HCT116 (cell line): ENCODE measurements at regions not wholly inside any gene's neighbourhood (a gene's known extent, or its start where the extent isn't known, plus 50 kb on each side); places are given as distances from the start of the nearest gene placed in this dataset.

Source experiments
- ATAC-seq: fragments of 200-7000 bp; cut with Tn5 transposase; 2 replicates; pipeline ENCODE4 v1.9.1; 2020; ENCODE audit warnings: mild to moderate bottlenecking, moderate library complexity
- BruUV-seq: library from RNA; stranded (reverse); fragments of 400-500 nt; replicated peaks from 2 replicates; lab custom pipeline; 2021; lab: Mats Ljungman, UMichigan
- CTCF ChIA-PET: fragments of 300-600 bp; sonication (Branson Sonifier 250); formaldehyde crosslinking; loops from one replicate; lab custom pipeline; 2021; ENCODE audit warnings: antibody characterized with exemption; lab: Charles Lee
- POLR2A ChIA-PET: fragments of 300-600, 350-600 bp; sonication (Branson Sonifier 250); formaldehyde crosslinking; loops from one replicate; lab custom pipeline; 2021; ENCODE audit warnings: antibody characterized with exemption; lab: Charles Lee
- RAD21 ChIA-PET, 2 experiments: fragments of 300-600 bp; sonication (Branson Sonifier 250); formaldehyde crosslinking; loops; one replicate each; lab custom pipeline; 2023; ENCODE audit warnings: low total read pairs in 2 of 2; ENCODE audit not compliant: uncharacterized antibody in 2 of 2, unreplicated experiment in 2 of 2, low non-redundant PET in 1 of 2; lab: Charles Lee
- DNase-seq: peaks from one replicate; pipeline ENCODE4 v3.0.0-alpha.2; 2010; ENCODE audit warnings: low read depth, low spot score
- H2AFZ ChIP-seq: fragments of 200-600 bp; shearing (Covaris generic), sonication (generic); 2 replicates; pipeline ENCODE4 v1.6.1; 2017; ENCODE audit warnings: low read depth, mixed run types, mixed read lengths, antibody characterized with exemption, low read length; ENCODE audit not compliant: poor library complexity, severe bottlenecking
- H3K27ac ChIP-seq: 2 replicates; pipeline ENCODE4 v1.5.1; 2012; ENCODE audit warnings: low read depth, low read length
- H3K27me3 ChIP-seq: fragments of 200-600 bp; sonication (generic); 2 replicates; pipeline ENCODE4 v1.6.1; 2016; ENCODE audit warnings: mixed run types, low read length, mixed read lengths; ENCODE audit not compliant: insufficient read depth
- H3K36me3 ChIP-seq, 2 experiments: fragments of 200-500 bp in 1 of 2; fragments of 200-600 bp in 1 of 2; sonication (Bioruptor generic) in 1 of 2; sonication (generic) in 1 of 2; 2 replicates each; pipeline versions ENCODE4 v1.5.1 to v1.6.1; 2014 to 2016; ENCODE audit warnings: low read length in 2 of 2, inconsistent platforms in 1 of 2, mixed read lengths in 1 of 2, mixed run types in 1 of 2; ENCODE audit not compliant: insufficient read depth in 2 of 2, control insufficient read depth in 1 of 2
- H3K4me1 ChIP-seq, 2 experiments: fragments of 200-600 bp in 1 of 2; sonication (generic) in 1 of 2; 2 replicates each; pipeline versions ENCODE4 v1.5.1 to v1.6.1; 2012 to 2017; ENCODE audit warnings: low read length in 2 of 2, inconsistent platforms in 1 of 2, mild to moderate bottlenecking in 1 of 2, mixed read lengths in 1 of 2, mixed run types in 1 of 2, moderate library complexity in 1 of 2; ENCODE audit not compliant: insufficient read depth in 2 of 2, control insufficient read depth in 1 of 2
- H3K4me2 ChIP-seq: fragments of 200-600 bp; sonication (generic); 2 replicates; pipeline ENCODE4 v1.6.1; 2017; ENCODE audit warnings: mixed run types, low read length, mixed read lengths
- H3K4me3 ChIP-seq, 2 experiments: fragments of 200-600 bp in 1 of 2; sonication (generic) in 1 of 2; replicated peaks in 1 of 2; 2 replicates each; pipeline ENCODE4 v1.5.1; 2011 to 2016; ENCODE audit warnings: low read length in 2 of 2, control low read depth in 1 of 2, low read depth in 1 of 2, mild to moderate bottlenecking in 1 of 2, mixed read lengths in 1 of 2, mixed run types in 1 of 2
- H3K79me2 ChIP-seq: fragments of 200-600 bp; sonication (generic); 2 replicates; pipeline ENCODE4 v1.6.1; 2017; ENCODE audit warnings: mild to moderate bottlenecking, mixed run types, low read length, moderate library complexity, mixed read lengths; ENCODE audit not compliant: insufficient read depth
- H3K9ac ChIP-seq: fragments of 200-600 bp; sonication (generic); 2 replicates; pipeline ENCODE4 v1.6.1; 2016; ENCODE audit warnings: low read length, mixed read lengths
- H3K9me2 ChIP-seq: fragments of 200-600 bp; sonication (generic), shearing (Covaris generic); 2 replicates; pipeline ENCODE4 v1.6.1; 2017; ENCODE audit warnings: mixed run types, mild to moderate bottlenecking, moderate library complexity; ENCODE audit not compliant: insufficient read depth
- H3K9me3 ChIP-seq, 2 experiments: fragments of 200-500 bp in 1 of 2; fragments of 200-600 bp in 1 of 2; sonication (Bioruptor generic) in 1 of 2; sonication (generic) in 1 of 2; 2 replicates each; pipeline ENCODE4 v1.6.1; 2014 to 2017; ENCODE audit warnings: low read length in 2 of 2, mixed read lengths in 2 of 2, inconsistent platforms in 1 of 2, low read depth in 1 of 2, mild to moderate bottlenecking in 1 of 2, mixed run types in 1 of 2, moderate library complexity in 1 of 2; ENCODE audit not compliant: control insufficient read depth in 1 of 2, insufficient read depth in 1 of 2
- H4K20me1 ChIP-seq: fragments of 200-600 bp; sonication (generic), shearing (Covaris generic); 2 replicates; pipeline ENCODE4 v1.6.1; 2017; ENCODE audit warnings: mixed run types, mild to moderate bottlenecking, moderate library complexity; ENCODE audit not compliant: insufficient read depth
- ATF3 ChIP-seq: IDR thresholded peaks from 2 replicates; pipeline ENCODE4 v1.6.1; 2012
- CBX3 ChIP-seq: IDR thresholded peaks from 2 replicates; pipeline ENCODE4 v1.6.1; 2012; ENCODE audit warnings: low read depth
- EGR1 ChIP-seq: IDR thresholded peaks from 2 replicates; pipeline ENCODE4 v1.6.1; 2012; ENCODE audit warnings: low read depth
- ELF1 ChIP-seq: IDR thresholded peaks from 2 replicates; pipeline ENCODE4 v1.6.1; 2012; ENCODE audit warnings: low read depth, borderline replicate concordance
- FOSL1 ChIP-seq: IDR thresholded peaks from 2 replicates; pipeline ENCODE4 v1.6.1; 2012; ENCODE audit warnings: low read depth
- JUND ChIP-seq: IDR thresholded peaks from 2 replicates; pipeline ENCODE4 v1.6.1; 2012
- POLR2AphosphoS5 ChIP-seq: IDR thresholded peaks from 2 replicates; pipeline ENCODE4 v1.6.1; 2011; ENCODE audit warnings: mild to moderate bottlenecking, low read depth, low read length, moderate library complexity
- RAD21 ChIP-seq: IDR thresholded peaks from 2 replicates; pipeline ENCODE4 v1.6.1; 2012; ENCODE audit warnings: low read depth, mild to moderate bottlenecking
- SIN3A ChIP-seq: IDR thresholded peaks from 2 replicates; pipeline ENCODE4 v1.6.1; 2012; ENCODE audit warnings: low read depth
- SP1 ChIP-seq: IDR thresholded peaks from 2 replicates; pipeline ENCODE4 v1.6.1; 2012; ENCODE audit warnings: low read depth
- SRF ChIP-seq: IDR thresholded peaks from 2 replicates; pipeline ENCODE4 v1.6.1; 2012; ENCODE audit warnings: low read depth
- YY1 ChIP-seq: IDR thresholded peaks from 2 replicates; pipeline ENCODE4 v1.6.1; 2011; ENCODE audit warnings: low read length, low read depth, moderate library complexity, mild to moderate bottlenecking; ENCODE audit not compliant: insufficient replicate concordance; ENCODE audit errors: extremely low read depth
- ZNF274 ChIP-seq: fragments of 200-500 bp; sonication (Bioruptor generic); IDR thresholded peaks from 2 replicates; pipeline ENCODE4 v1.6.1; 2014; ENCODE audit warnings: mild to moderate bottlenecking, low read depth, low read length, inconsistent platforms
- intact Hi-C: fragments of 100-400 bp; cut with micrococcal nuclease; formaldehyde crosslinking; loops from 2 replicates; pipeline ENCODE4 v1.10.0; 2022
- TF ChIP-seq, protein P1 (sequence below): IDR thresholded peaks from 2 replicates; pipeline ENCODE4 v1.6.1; 2011; ENCODE audit warnings: mild to moderate bottlenecking, low read length, moderate library complexity; ENCODE audit not compliant: insufficient replicate concordance; ENCODE audit errors: extremely low read depth
- TF ChIP-seq, protein P2 (sequence below): IDR thresholded peaks from 2 replicates; pipeline ENCODE4 v1.6.1; 2012

DNA sequence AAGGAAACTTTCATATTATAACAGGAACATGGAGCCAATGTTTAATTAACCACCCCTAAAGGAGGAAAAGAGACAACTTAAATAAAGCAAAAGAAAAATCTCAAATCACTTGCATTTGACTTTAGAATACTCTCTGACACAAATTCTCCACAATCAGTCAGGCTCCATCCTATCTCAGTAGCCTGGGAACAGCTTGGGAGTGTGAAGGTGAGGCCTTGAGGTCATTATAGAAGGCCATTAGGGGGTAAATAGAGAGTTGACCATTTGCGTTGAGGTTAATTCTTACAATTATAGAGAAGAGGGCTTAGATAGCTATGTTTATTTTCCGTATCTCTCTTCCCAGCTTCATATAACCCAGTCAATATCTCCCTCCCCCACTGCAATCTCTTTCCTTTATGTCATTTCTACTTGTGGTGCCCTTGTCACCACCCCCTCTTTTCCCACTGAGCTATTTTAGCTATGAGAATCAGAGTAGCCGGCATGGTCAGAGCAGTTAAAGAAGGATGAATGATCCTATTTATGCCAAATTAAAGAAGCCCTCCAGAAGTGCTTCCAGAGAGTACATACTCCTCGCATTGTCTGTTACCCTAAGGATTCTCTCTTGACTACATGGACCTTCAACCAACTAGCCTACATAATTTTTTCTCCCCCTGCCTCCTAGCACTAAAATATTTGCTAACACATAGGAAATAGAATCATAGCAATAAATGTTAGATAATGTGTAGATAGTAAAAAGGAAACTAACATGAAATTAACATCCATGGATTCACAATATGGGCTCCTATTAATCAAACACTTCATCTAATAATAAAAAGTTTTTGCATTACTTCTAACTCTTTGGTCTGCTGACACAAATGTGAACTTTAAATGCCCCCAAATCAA, 135.2 kb upstream of the KRR1 start:
- RAD21 ChIA-PET, result interaction anchor here in 1 of 2 experiments (0.9 kb wide), 1 partner anchor 23 kb away, joined by 3 read pairs; no protein-coding TSS in a partner anchor
- intact Hi-C loops, result no loop called here

GRCh38 chr12:75644472-75645072, 133.2 kb upstream of the KRR1 start:
- no peak for DNase-seq
- TF ChIP-seq POLR2AphosphoS5 (no peak), ATF3 (no peak), YY1 (no peak), CBX3 (no peak), RAD21 (no peak), SRF (no peak), SIN3A (no peak), SP1 (no peak), JUND (no peak), ZNF274 (no peak), ELF1 (no peak), FOSL1 (no peak)
- TF ChIP-seq, protein P1, sequence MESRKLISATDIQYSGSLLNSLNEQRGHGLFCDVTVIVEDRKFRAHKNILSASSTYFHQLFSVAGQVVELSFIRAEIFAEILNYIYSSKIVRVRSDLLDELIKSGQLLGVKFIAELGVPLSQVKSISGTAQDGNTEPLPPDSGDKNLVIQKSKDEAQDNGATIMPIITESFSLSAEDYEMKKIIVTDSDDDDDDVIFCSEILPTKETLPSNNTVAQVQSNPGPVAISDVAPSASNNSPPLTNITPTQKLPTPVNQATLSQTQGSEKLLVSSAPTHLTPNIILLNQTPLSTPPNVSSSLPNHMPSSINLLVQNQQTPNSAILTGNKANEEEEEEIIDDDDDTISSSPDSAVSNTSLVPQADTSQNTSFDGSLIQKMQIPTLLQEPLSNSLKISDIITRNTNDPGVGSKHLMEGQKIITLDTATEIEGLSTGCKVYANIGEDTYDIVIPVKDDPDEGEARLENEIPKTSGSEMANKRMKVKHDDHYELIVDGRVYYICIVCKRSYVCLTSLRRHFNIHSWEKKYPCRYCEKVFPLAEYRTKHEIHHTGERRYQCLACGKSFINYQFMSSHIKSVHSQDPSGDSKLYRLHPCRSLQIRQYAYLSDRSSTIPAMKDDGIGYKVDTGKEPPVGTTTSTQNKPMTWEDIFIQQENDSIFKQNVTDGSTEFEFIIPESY, result no peak
- TF ChIP-seq, all 23 proteins: peak for 0
- ChIA-PET CTCF (no interaction called here), RAD21 (no interaction called here), POLR2A (interaction anchor here (5.4 to 14.5 kb wide), 2 partner anchors 7 to 12 kb away, joined by 25 to 271 read pairs; no protein-coding TSS in a partner anchor)
- Histone ChIP-seq H3K4me2 (peak overlapping the region; percentile 14; the same call in 1 of the 2 replicates), H3K27me3 (no peaks in the 10 kb centered on the region), H4K20me1 (no peaks in the 10 kb centered on the region), H3K36me3 (no peaks in the 10 kb centered on the region), H3K79me2 (no peaks in the 10 kb centered on the region), H2AFZ (no peak overlapping the region), H3K9ac (peak overlapping the region; percentile 44), H3K9me2 (no peaks in the 10 kb centered on the region), H3K4me3 (no peak overlapping the region), H3K27ac (peak overlapping the region; percentile 99), H3K4me1 (peaks cover 87 to 99% of the 10 kb centered on the region in 2 experiments), H3K9me3 (no peaks in the 10 kb centered on the region)
- BruUV-seq, result no TSS peak
- no peak for ATAC-seq
- intact Hi-C loops, result no loop called here

More for the DNA sequence above, 135.2 kb upstream of the KRR1 start:
- H3K9ac ChIP-seq, result peak overlapping the region; percentile 44
- DNase-seq, result no peak
- peak; percentile 43 for ATAC-seq
- H3K9me2 ChIP-seq, result no peaks in the 10 kb centered on the region
- peak overlapping the region; percentile 22 for H3K4me2 ChIP-seq
- H3K79me2 ChIP-seq, result no peaks in the 10 kb centered on the region
- no peak overlapping the region for H3K4me3 ChIP-seq
- no peaks in the 10 kb centered on the region for H3K36me3 ChIP-seq
- no peaks in the 10 kb centered on the region for H3K27me3 ChIP-seq
- H2AFZ ChIP-seq, result peak overlapping the region; percentile 19
- no peaks in the 10 kb centered on the region for H4K20me1 ChIP-seq
- POLR2A ChIA-PET, result interaction anchor here (0.9 to 14.5 kb wide), 6 partner anchors 9 to 385 kb away, joined by 3 to 271 read pairs (median 3); partner anchors contain the start of gene PHLDA1
- peaks cover 90 to 96% of the 10 kb centered on the region in 2 experiments for H3K4me1 ChIP-seq
- CTCF ChIA-PET, result no interaction called here
- H3K27ac ChIP-seq, result peak overlapping the region; percentile 99
- no peaks in the 10 kb centered on the region for H3K9me3 ChIP-seq
- TF ChIP-seq POLR2AphosphoS5, result 0 out of 2 replicates have a peak, but pooled peaks have one; percentile 12
- TF ChIP-seq CBX3, result no peak
- TF ChIP-seq EGR1, result peak; percentile 63; the same call in 1 of the 2 replicates
- TF ChIP-seq, protein P2, sequence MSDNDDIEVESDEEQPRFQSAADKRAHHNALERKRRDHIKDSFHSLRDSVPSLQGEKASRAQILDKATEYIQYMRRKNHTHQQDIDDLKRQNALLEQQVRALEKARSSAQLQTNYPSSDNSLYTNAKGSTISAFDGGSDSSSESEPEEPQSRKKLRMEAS, result no peak
- BruUV-seq, result TSS peak; percentile 61
